ENCODE measurements at regions not wholly inside any gene's neighbourhood (a gene's known extent, or its start where the extent isn't known, plus 50 kb on each side); places are given as distances from the start of the nearest gene placed in this dataset.

GRCh38 chr2:67782443-67782842 lies 280.4 kb downstream of the C1D start:
- no peak for TF ChIP-seq JUN (IDR thresholded peaks at IDR 0.05; ENCODE audit: borderline replicate concordance, insufficient read depth, insufficient read length, low read depth)
- TF ChIP-seq POLR2A (IDR thresholded peaks at IDR 0.05; ENCODE audit: low read depth, low read length) = no peak
